Esophagus muscularis mucosa (tissue), 4 donors: ENCODE measurements at regions not wholly inside any gene's neighbourhood (a gene's known extent, or its start where the extent isn't known, plus 50 kb on each side); places are given as distances from the start of the nearest gene placed in this dataset.

ENCODE experiments used
- DNase-seq: peaks from one replicate; pipeline ENCODE4 v3.0.0-alpha.2; 2017; ENCODE audit errors: extremely low spot score
- H3K27ac ChIP-seq, 4 donors: fragments of 200-600 bp; sonication (generic); replicated peaks in 1 of 4; 1 replicate in 3 of 4; 2 replicates in 1 of 4; pipeline ENCODE4 v1.5.1; 2016 to 2019; ENCODE audit warnings: mild to moderate bottlenecking in 1 of 4
- H3K27me3 ChIP-seq, 4 donors: fragments of 200-600 bp; sonication (generic); one replicate each; pipeline versions ENCODE4 v1.5.1 to v1.6.0; 2016 to 2019
- H3K36me3 ChIP-seq, 4 donors: fragments of 200-600 bp; sonication (generic); one replicate each; pipeline ENCODE4 v1.5.1; 2016 to 2019
- H3K4me1 ChIP-seq, 4 donors: fragments of 200-600 bp; sonication (generic); one replicate each; pipeline ENCODE4 v1.5.1; 2016 to 2019
- H3K4me3 ChIP-seq, 4 donors: fragments of 200-600 bp; sonication (generic); 1 replicate in 2 of 4; 2 replicates in 2 of 4; pipeline ENCODE4 v1.5.1; 2016 to 2019; ENCODE audit warnings: mild to moderate bottlenecking in 4 of 4, moderate library complexity in 1 of 4
- H3K9me3 ChIP-seq, 4 donors: fragments of 200-600 bp; sonication (generic); 1 replicate in 3 of 4; 2 replicates in 1 of 4; pipeline ENCODE4 v1.5.1; 2016 to 2019
- CTCF ChIP-seq, 3 experiments: fragments of 200-600 bp in 2 of 3; fragments of 450-650 bp in 1 of 3; sonication (generic) in 2 of 3; IDR thresholded peaks; one replicate each; pipeline ENCODE4 v1.5.1; 2017 to 2019; ENCODE audit warnings: antibody characterized with exemption in 3 of 3, mild to moderate bottlenecking in 2 of 3, moderate library complexity in 1 of 3
- EP300 ChIP-seq: sonication (generic); formaldehyde crosslinking; IDR thresholded peaks from one replicate; pipeline ENCODE4 v1.6.1; 2017; ENCODE audit warnings: antibody characterized with exemption
- POLR2A ChIP-seq: fragments of 450-650 bp; IDR thresholded peaks from one replicate; pipeline ENCODE4 v1.6.1; 2017; ENCODE audit warnings: antibody characterized with exemption, moderate library complexity, mild to moderate bottlenecking, low read depth
- POLR2AphosphoS5 ChIP-seq, 2 donors: sonication (generic); formaldehyde crosslinking; IDR thresholded peaks; one replicate each; pipeline ENCODE4 v1.6.1; 2017; ENCODE audit warnings: antibody characterized with exemption in 2 of 2
- WGBS: methylation state at CpG from one replicate; pipeline ENCODE4 v1.1.5; 2018; 5-methylcytosine and 5-hydroxymethylcytosine counted together
- intact Hi-C: fragments of 100-400 bp; cut with DNase I; formaldehyde crosslinking; loops from one replicate; pipeline ENCODE4 v1.15.1; 2023

- TF ChIP-seq EP300: no peak
- no peak for TF ChIP-seq CTCF (IDR thresholded peaks at IDR 0.05)
- no peak for TF ChIP-seq POLR2AphosphoS5 (IDR thresholded peaks at IDR 0.05)
- no peak overlapping the region for H3K4me3 ChIP-seq
- 69% methylated on average over 4 of the region's 4 CpGs for WGBS
- no peaks in the 10 kb centered on the region for H3K4me1 ChIP-seq
- H3K27ac ChIP-seq: no peak overlapping the region
- H3K36me3 ChIP-seq: no peaks in the 10 kb centered on the region
- DNase-seq: no peak
- H3K27me3 ChIP-seq: no peaks in the 10 kb centered on the region
- H3K9me3 ChIP-seq: no peaks in the 10 kb centered on the region
- intact Hi-C loops: no loop called here
Measured at GRCh38 chr3:189568961-189569360, 62.2 kb upstream of the TP63 start.

DNA sequence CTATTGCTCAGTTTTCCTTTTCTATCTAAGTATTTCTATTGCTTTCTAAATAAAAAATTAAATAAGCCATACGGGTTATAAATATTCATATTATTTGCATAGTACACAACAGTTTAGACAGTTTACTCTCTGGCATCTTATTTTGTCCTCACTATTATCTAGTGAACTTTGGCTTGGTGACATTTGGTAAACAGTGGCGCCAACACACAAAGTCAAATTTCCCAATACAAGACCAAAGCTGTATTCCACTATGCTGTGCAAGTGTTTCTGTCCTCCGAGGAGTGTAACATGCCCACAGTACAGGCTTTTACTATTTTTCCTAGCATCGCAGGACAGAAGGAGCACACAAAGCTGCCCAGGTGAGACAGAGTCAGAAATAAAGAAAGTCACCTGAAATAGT, 61.7 kb upstream of the TP63 start:
- 93% methylated on average over 4 of the region's 4 CpGs for WGBS

DNA sequence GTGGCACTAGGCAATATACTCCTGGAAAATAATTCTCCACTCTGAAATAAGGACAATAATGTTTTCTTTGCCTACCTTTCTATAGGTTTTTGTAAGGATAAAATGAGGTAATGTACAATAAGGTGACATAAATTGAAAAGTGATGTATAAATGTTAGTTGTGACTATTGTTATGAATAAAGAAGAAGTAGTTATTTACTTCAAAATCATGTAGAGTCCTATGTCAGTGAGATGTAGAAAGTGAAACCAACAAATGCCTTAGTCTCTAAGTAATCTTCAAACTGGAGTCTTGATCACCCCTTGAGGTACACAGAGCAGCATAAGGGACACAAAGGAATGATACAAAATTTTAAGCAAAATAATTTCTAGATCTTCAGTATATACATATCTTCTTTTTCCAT, 60.3 kb upstream of the TP63 start:
- Histone ChIP-seq H3K27ac (no peak overlapping the region), H3K9me3 (no peaks in the 10 kb centered on the region), H3K4me1 (no peaks in the 10 kb centered on the region), H3K4me3 (no peak overlapping the region), H3K27me3 (no peaks in the 10 kb centered on the region), H3K36me3 (no peaks in the 10 kb centered on the region)
- intact Hi-C loops: no loop called here
- DNase-seq: no peak
- TF ChIP-seq CTCF (IDR thresholded peaks at IDR 0.05) (no peak), POLR2A (no peak), POLR2AphosphoS5 (IDR thresholded peaks at IDR 0.05) (no peak), EP300 (no peak)

More for the DNA sequence above, 61.7 kb upstream of the TP63 start:
- Histone ChIP-seq H3K27me3 (no peaks in the 10 kb centered on the region), H3K27ac (no peak overlapping the region), H3K4me3 (no peak overlapping the region), H3K36me3 (no peaks in the 10 kb centered on the region), H3K9me3 (no peaks in the 10 kb centered on the region), H3K4me1 (no peaks in the 10 kb centered on the region)
- intact Hi-C loops: no loop called here
- TF ChIP-seq POLR2A (no peak), CTCF (IDR thresholded peaks at IDR 0.05) (no peak), POLR2AphosphoS5 (IDR thresholded peaks at IDR 0.05) (no peak), EP300 (no peak)
- DNase-seq: no peak

DNA sequence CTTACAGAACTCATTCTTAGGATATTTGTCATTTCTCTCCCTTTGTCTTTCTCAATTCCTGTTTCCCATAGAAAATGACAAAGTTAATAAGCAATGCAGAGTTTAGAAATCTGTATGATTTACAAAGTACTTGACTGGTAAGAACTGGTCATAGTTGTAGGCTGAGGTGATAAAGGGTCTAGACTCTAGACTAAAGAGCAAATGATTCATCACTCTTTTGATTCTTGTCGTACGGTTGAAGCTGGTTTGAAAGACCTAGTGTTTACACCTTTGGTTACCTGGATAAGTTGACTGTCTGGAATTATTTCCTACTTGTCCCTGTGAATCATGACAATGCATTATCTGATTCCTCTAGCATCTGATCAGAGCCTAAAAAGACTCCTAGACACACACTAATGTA, 58.9 kb upstream of the TP63 start:
- TF ChIP-seq CTCF (IDR thresholded peaks at IDR 0.05) (no peak), POLR2AphosphoS5 (IDR thresholded peaks at IDR 0.05) (no peak), EP300 (no peak), POLR2A (no peak)
- WGBS: 83% methylated on average over 2 of the region's 2 CpGs
- intact Hi-C loops: no loop called here
- Histone ChIP-seq H3K27ac (no peak overlapping the region), H3K4me3 (no peak overlapping the region), H3K9me3 (no peaks in the 10 kb centered on the region), H3K36me3 (no peaks in the 10 kb centered on the region), H3K4me1 (no peaks in the 10 kb centered on the region), H3K27me3 (no peaks in the 10 kb centered on the region)
- DNase-seq: no peak

DNA sequence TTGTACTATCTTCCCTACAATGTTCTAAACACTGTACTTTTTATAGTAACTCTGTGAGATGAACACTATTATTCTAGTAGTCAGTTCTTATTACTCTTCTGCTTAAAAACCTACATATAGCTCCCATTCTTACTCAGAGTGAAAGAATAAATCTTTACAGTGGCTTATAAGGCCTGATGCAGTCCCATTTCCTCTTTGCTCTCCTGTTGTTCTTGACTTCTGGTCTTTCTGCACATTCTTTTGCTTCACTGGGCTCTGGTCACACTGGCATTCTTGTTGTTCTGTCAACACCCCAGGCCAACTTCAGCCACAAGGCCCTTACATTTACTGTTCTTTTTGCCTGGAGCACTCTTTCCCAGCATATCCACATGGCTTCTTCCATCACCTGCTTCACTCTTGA, 58.2 kb upstream of the TP63 start:
- H3K4me1 ChIP-seq: no peaks in the 10 kb centered on the region
- H3K27ac ChIP-seq: no peak overlapping the region
- intact Hi-C loops: no loop called here
- no peaks in the 10 kb centered on the region for H3K9me3 ChIP-seq
- TF ChIP-seq EP300 (no peak), CTCF (IDR thresholded peaks at IDR 0.05) (no peak), POLR2AphosphoS5 (IDR thresholded peaks at IDR 0.05) (no peak), POLR2A (no peak)
- H3K36me3 ChIP-seq: no peaks in the 10 kb centered on the region
- H3K27me3 ChIP-seq: no peaks in the 10 kb centered on the region
- no peak for DNase-seq
- no peak overlapping the region for H3K4me3 ChIP-seq
